Trophoblast cell (in vitro differentiated cells and primary cell): ENCODE measurements at regions not wholly inside any gene's neighbourhood (a gene's known extent, or its start where the extent isn't known, plus 50 kb on each side); places are given as distances from the start of the nearest gene placed in this dataset.

Experiments
- DNase-seq, 2 donors: peaks; one replicate each; pipeline ENCODE4 v3.0.0-alpha.2; 2016
- H2AFZ ChIP-seq: 2 replicates; pipeline ENCODE4 v1.6.1; 2013; ENCODE audit warnings: low read length, moderate library complexity, mild to moderate bottlenecking; ENCODE audit not compliant: insufficient read depth, poor library complexity
- H2AK5ac ChIP-seq: 2 replicates; pipeline ENCODE4 v1.6.1; 2013; ENCODE audit warnings: mild to moderate bottlenecking, low read length
- H2BK120ac ChIP-seq: 2 replicates; pipeline ENCODE4 v1.6.1; 2013; ENCODE audit warnings: low read length, mild to moderate bottlenecking, moderate library complexity; ENCODE audit not compliant: insufficient read depth, poor library complexity
- H2BK12ac ChIP-seq: 2 replicates; pipeline ENCODE4 v1.6.1; 2013; ENCODE audit warnings: mild to moderate bottlenecking, low read length, moderate library complexity
- H2BK5ac ChIP-seq: 2 replicates; pipeline ENCODE4 v1.6.1; 2013; ENCODE audit warnings: low read length, low read depth, moderate library complexity, mild to moderate bottlenecking; ENCODE audit not compliant: poor library complexity
- H3K14ac ChIP-seq: 2 replicates; pipeline ENCODE4 v1.6.1; 2013; ENCODE audit warnings: mild to moderate bottlenecking, low read length
- H3K18ac ChIP-seq: 2 replicates; pipeline ENCODE4 v1.6.1; 2013; ENCODE audit warnings: mild to moderate bottlenecking, low read length
- H3K23ac ChIP-seq: 2 replicates; pipeline ENCODE4 v1.6.1; 2013; ENCODE audit warnings: low read length
- H3K27ac ChIP-seq: 2 replicates; pipeline ENCODE4 v1.5.1; 2013; ENCODE audit warnings: low read depth, mild to moderate bottlenecking, inconsistent platforms, low read length, moderate library complexity
- H3K27me3 ChIP-seq: 2 replicates; pipeline ENCODE4 v1.6.1; 2013; ENCODE audit warnings: inconsistent platforms, mild to moderate bottlenecking, low read length, moderate library complexity; ENCODE audit not compliant: insufficient read depth
- H3K36me3 ChIP-seq, 2 experiments: 1 replicate in 1 of 2; 2 replicates in 1 of 2; pipeline ENCODE4 v1.6.1; 2013; ENCODE audit warnings: low read length in 2 of 2, mild to moderate bottlenecking in 2 of 2, moderate library complexity in 1 of 2; ENCODE audit not compliant: insufficient read depth in 2 of 2, control insufficient read depth in 1 of 2
- H3K4ac ChIP-seq: 2 replicates; pipeline ENCODE4 v1.6.1; 2013; ENCODE audit warnings: low read depth, mild to moderate bottlenecking, low read length, moderate library complexity
- H3K4me1 ChIP-seq, 2 experiments: 1 replicate in 1 of 2; 2 replicates in 1 of 2; pipeline ENCODE4 v1.6.1; 2013; ENCODE audit warnings: low read length in 2 of 2, mild to moderate bottlenecking in 2 of 2, moderate library complexity in 1 of 2; ENCODE audit not compliant: insufficient read depth in 2 of 2, control insufficient read depth in 1 of 2
- H3K4me2 ChIP-seq: 2 replicates; pipeline ENCODE4 v1.6.1; 2013; ENCODE audit warnings: inconsistent platforms, mild to moderate bottlenecking, low read length, moderate library complexity
- H3K4me3 ChIP-seq: 2 replicates; pipeline ENCODE4 v1.5.1; 2013; ENCODE audit warnings: mild to moderate bottlenecking, low read depth, low read length, inconsistent platforms
- H3K79me1 ChIP-seq: one replicate; pipeline ENCODE4 v1.6.1; 2013; ENCODE audit warnings: low read length
- H3K79me2 ChIP-seq: 2 replicates; pipeline ENCODE4 v1.6.1; 2013; ENCODE audit warnings: low read length, mild to moderate bottlenecking; ENCODE audit not compliant: control insufficient read depth, insufficient read depth, poor library complexity
- H3K9ac ChIP-seq: 2 replicates; pipeline ENCODE4 v1.6.1; 2013; ENCODE audit warnings: mild to moderate bottlenecking, low read length
- H3K9me3 ChIP-seq: 2 replicates; pipeline ENCODE4 v1.6.1; 2013; ENCODE audit warnings: low read depth, mild to moderate bottlenecking, control low read depth, inconsistent platforms, low read length; ENCODE audit not compliant: insufficient read depth
- H4K12ac ChIP-seq: 2 replicates; pipeline ENCODE4 v1.6.1; 2013; ENCODE audit warnings: low read depth, mild to moderate bottlenecking, low read length, moderate library complexity
- H4K8ac ChIP-seq: 2 replicates; pipeline ENCODE4 v1.6.1; 2013; ENCODE audit warnings: low read depth, mild to moderate bottlenecking, low read length, moderate library complexity
- H4K91ac ChIP-seq: one replicate; pipeline ENCODE4 v1.6.1; 2013; ENCODE audit warnings: low read depth, mild to moderate bottlenecking, low read length, moderate library complexity
- WGBS: extraction: QIAGEN DNeasy Blood & Tissue Kit; methylation state at CpG from one replicate; pipeline ENCODE4 v1.1.7; 2013; ENCODE audit warnings: missing lambda C conversion rate; ENCODE audit not compliant: insufficient read length, insufficient coverage; ENCODE audit errors: extremely low coverage; 5-methylcytosine and 5-hydroxymethylcytosine counted together

DNA sequence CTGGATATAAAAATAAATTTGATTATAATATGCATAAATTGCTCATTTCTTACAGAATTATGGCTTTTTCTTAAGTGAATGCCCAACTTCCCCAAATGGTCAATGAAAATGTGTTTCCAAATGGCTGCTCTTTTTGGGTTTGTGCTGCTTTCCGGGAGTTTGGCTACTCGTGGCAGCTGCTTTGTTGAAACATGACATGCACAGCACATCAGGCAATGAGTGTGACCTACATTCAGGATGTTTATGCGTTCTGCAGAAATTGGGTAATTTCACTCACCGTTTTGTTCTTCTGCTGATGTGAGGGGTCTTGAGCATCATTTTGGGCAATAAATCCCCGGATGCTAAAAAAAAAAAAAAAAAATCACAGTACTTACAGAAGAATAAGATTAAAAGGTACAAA is 825.0 kb upstream of the KLHL29 start:
- WGBS: no CpG with 5 or more reads among the region's 5 CpGs

DNA sequence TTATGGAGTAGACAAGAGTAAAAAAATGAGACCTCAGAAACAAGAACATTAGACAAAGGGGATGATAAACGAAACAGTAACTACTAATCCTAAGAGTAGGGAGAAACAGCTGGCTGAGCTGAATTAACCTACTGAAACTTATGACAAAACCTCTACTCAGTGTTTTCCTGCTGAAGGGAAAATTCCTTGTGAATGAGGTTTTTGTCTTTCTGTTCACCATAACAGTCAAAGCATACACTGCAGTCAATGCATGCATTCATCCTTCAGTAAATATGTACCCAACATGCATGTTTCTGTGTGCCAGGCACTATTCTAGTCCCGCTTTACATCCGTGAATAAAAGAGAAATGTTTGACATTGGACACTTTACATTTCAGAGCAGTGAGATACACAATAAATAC is 805.6 kb upstream of the KLHL29 start:
- Histone ChIP-seq H3K4ac (no peak overlapping the region), H3K27me3 (no peaks in the 10 kb centered on the region), H2BK12ac (no peak overlapping the region), H3K18ac (no peak overlapping the region), H4K91ac (no peak overlapping the region), H3K4me2 (no peak overlapping the region), H2BK5ac (no peak overlapping the region), H2AFZ (no peak overlapping the region), H3K27ac (no peak overlapping the region), H3K36me3 (no peaks in the 10 kb centered on the region), H3K79me2 (no peaks in the 10 kb centered on the region), H3K14ac (no peak overlapping the region), H2AK5ac (no peak overlapping the region), H3K4me1 (no peaks in the 10 kb centered on the region), H2BK120ac (no peak overlapping the region), H4K12ac (no peak overlapping the region), H3K79me1 (no peaks in the 10 kb centered on the region), H3K9ac (no peak overlapping the region), H3K23ac (no peak overlapping the region), H4K8ac (no peak overlapping the region), H3K9me3 (peaks cover 8% of the 10 kb centered on the region), H3K4me3 (no peak overlapping the region)
- WGBS: no CpG with 5 or more reads among the region's 3 CpGs
- DNase-seq: no peak

More for the DNA sequence above, 825.0 kb upstream of the KLHL29 start:
- Histone ChIP-seq H2AFZ (no peak overlapping the region), H3K9ac (peak overlapping the region; percentile 53), H3K36me3 (no peaks in the 10 kb centered on the region), H2BK120ac (no peak overlapping the region), H2BK12ac (no peak overlapping the region), H3K4me3 (no peak overlapping the region), H3K18ac (no peak overlapping the region), H3K4ac (no peak overlapping the region), H3K4me1 (no peaks in the 10 kb centered on the region), H3K23ac (no peak overlapping the region), H2AK5ac (no peak overlapping the region), H3K27me3 (no peaks in the 10 kb centered on the region), H2BK5ac (no peak overlapping the region), H3K4me2 (no peak overlapping the region), H3K79me2 (no peaks in the 10 kb centered on the region), H3K27ac (no peak overlapping the region), H4K12ac (no peak overlapping the region), H3K79me1 (no peaks in the 10 kb centered on the region), H3K14ac (no peak overlapping the region), H4K91ac (no peak overlapping the region), H3K9me3 (no peaks in the 10 kb centered on the region), H4K8ac (no peak overlapping the region)
- DNase-seq: no peak

DNA sequence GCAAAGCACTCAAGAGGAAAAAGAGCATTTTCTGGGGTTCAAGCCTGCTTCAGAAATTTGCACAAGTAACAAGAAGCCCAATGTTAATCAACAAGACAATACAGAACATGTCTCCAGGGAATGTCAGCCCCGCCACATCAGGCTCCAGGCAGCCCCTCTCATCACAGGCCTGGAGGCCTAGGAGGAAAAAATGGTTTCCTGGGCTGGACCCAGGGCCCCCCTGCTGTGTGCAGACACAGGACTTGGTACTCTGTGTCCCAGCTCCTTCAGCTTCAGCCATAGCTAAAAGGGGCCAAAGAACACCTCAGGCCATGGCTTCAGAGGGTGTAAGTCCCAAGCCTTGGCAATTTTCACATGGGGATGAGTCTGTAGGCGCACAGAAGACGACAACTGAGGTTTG is 802.9 kb upstream of the KLHL29 start:
- WGBS: no CpG with 5 or more reads among the region's 3 CpGs
- Histone ChIP-seq H3K18ac (no peak overlapping the region), H3K36me3 (no peaks in the 10 kb centered on the region), H3K4me1 (no peaks in the 10 kb centered on the region), H3K79me1 (no peaks in the 10 kb centered on the region), H3K4me2 (no peak overlapping the region), H2AFZ (no peak overlapping the region), H2AK5ac (no peak overlapping the region), H4K12ac (no peak overlapping the region), H3K9me3 (peaks cover 8% of the 10 kb centered on the region), H3K14ac (no peak overlapping the region), H4K91ac (no peak overlapping the region), H3K9ac (no peak overlapping the region), H2BK12ac (no peak overlapping the region), H3K4ac (no peak overlapping the region), H3K27ac (no peak overlapping the region), H3K27me3 (no peaks in the 10 kb centered on the region), H2BK5ac (no peak overlapping the region), H3K79me2 (no peaks in the 10 kb centered on the region), H3K23ac (no peak overlapping the region), H2BK120ac (no peak overlapping the region), H3K4me3 (no peak overlapping the region), H4K8ac (no peak overlapping the region)
- DNase-seq: no peak

DNA sequence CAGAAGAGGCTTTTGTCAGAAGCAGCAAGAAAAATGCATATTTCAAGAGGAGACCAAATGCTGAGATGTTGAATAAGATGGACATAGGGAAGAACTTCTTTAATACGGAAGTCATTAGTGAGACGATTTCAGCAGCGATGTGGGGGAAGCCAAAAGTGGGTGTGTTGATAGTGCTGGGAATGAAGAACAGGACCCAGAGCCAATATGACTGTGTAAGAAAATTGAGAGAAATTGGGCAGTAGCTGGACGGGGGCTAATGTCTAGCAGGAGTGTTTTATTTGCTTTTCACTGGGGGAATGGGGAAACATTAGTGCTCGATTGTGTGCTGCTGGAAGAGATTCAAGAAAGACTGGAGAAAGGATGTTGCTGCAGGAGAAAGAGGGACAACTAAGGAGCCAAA is 788.7 kb upstream of the KLHL29 start:
- H4K8ac ChIP-seq: no peak overlapping the region
- H2AFZ ChIP-seq: no peak overlapping the region
- no peak overlapping the region for H4K91ac ChIP-seq
- H3K79me1 ChIP-seq: no peaks in the 10 kb centered on the region
- no CpG with 5 or more reads among the region's 5 CpGs for WGBS
- H2BK5ac ChIP-seq: no peak overlapping the region
- H3K14ac ChIP-seq: no peak overlapping the region
- H3K4me2 ChIP-seq: no peak overlapping the region
- H3K79me2 ChIP-seq: no peaks in the 10 kb centered on the region
- no peak for DNase-seq
- H4K12ac ChIP-seq: no peak overlapping the region
- H3K9ac ChIP-seq: no peak overlapping the region
- no peaks in the 10 kb centered on the region for H3K9me3 ChIP-seq
- no peaks in the 10 kb centered on the region for H3K4me1 ChIP-seq
- no peak overlapping the region for H2AK5ac ChIP-seq
- H2BK120ac ChIP-seq: no peak overlapping the region
- H3K4me3 ChIP-seq: no peak overlapping the region
- no peaks in the 10 kb centered on the region for H3K27me3 ChIP-seq
- H3K27ac ChIP-seq: no peak overlapping the region
- H3K36me3 ChIP-seq: no peaks in the 10 kb centered on the region
- no peak overlapping the region for H2BK12ac ChIP-seq
- no peak overlapping the region for H3K23ac ChIP-seq
- H3K4ac ChIP-seq: no peak overlapping the region
- H3K18ac ChIP-seq: no peak overlapping the region
